ENCODE measurements at regions not wholly inside any gene's neighbourhood (a gene's known extent, or its start where the extent isn't known, plus 50 kb on each side); places are given as distances from the start of the nearest gene placed in this dataset.

DNA sequence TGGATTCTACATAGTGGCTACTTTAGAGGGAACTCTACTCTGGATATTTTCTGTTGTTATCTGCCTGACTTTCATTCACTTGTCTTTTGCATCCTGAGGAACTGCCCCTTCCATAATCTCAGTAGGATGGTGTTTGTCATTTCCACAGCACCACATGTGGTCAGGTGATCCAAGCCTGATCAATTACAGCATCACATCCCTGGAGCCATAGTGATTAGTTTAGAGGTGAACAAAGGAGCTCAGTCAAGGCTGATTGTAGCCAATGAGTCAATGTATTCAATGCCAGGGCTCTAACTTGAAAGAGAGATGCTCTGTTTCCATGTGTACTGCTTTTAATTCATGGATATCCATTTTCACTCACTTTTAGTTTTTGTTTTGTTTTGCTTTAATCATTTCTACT is 478.7 kb upstream of the ADAMTS9 start (continued):
- TF ChIP-seq, protein P1, sequence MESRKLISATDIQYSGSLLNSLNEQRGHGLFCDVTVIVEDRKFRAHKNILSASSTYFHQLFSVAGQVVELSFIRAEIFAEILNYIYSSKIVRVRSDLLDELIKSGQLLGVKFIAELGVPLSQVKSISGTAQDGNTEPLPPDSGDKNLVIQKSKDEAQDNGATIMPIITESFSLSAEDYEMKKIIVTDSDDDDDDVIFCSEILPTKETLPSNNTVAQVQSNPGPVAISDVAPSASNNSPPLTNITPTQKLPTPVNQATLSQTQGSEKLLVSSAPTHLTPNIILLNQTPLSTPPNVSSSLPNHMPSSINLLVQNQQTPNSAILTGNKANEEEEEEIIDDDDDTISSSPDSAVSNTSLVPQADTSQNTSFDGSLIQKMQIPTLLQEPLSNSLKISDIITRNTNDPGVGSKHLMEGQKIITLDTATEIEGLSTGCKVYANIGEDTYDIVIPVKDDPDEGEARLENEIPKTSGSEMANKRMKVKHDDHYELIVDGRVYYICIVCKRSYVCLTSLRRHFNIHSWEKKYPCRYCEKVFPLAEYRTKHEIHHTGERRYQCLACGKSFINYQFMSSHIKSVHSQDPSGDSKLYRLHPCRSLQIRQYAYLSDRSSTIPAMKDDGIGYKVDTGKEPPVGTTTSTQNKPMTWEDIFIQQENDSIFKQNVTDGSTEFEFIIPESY (IDR thresholded peaks at IDR 0.05; ENCODE audit: extremely low read depth, insufficient replicate concordance, low read length) = no peak
- no peak for TF ChIP-seq TCF7L2 (IDR thresholded peaks at IDR 0.05; ENCODE audit: borderline replicate concordance, extremely low read depth, insufficient read depth, insufficient read length)
- no peak for TF ChIP-seq FOSL1 (IDR thresholded peaks at IDR 0.05; ENCODE audit: low read depth)
- no peak for TF ChIP-seq JUND (IDR thresholded peaks at IDR 0.05)
- no peak for TF ChIP-seq ELF1 (IDR thresholded peaks at IDR 0.05; ENCODE audit: borderline replicate concordance, low read depth)
- TF ChIP-seq SIN3A (IDR thresholded peaks at IDR 0.05; ENCODE audit: low read depth) = no peak
- no peak for TF ChIP-seq ZNF274 (IDR thresholded peaks at IDR 0.05; ENCODE audit: low read depth, low read length)
- TF ChIP-seq ZFX (IDR thresholded peaks at IDR 0.05) = no peak
- TF ChIP-seq POLR2AphosphoS5 (IDR thresholded peaks at IDR 0.05; ENCODE audit: low read depth, low read length) = no peak
- TF ChIP-seq SP1 (IDR thresholded peaks at IDR 0.05; ENCODE audit: low read depth) = no peak

DNA sequence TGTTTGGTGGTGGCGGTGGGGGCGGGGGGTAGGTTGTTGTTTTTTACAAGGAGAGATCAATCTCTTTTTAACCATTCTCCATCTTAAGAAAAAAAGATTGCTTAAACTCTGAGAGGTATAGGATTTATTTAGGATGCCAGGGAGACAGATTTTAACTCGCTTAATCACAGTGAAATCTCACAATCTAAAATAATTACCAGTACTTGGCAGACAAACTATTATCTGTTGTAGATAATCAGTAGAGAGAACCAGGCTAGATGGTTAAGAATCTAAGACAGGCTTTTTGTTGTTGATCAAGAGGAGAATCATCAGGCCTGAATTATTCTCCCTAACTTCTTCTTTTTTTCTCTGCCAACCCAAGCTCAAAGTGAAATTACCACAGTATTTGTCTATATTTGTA is 470.2 kb upstream of the ADAMTS9 start:
- no peak for ATAC-seq
- Histone ChIP-seq H3K4me2 (ENCODE audit: low read length) (no peak overlapping the region), H3K79me2 (ENCODE audit: insufficient read depth, low read length) (no peaks in the 10 kb centered on the region), H2AFZ (ENCODE audit: low read depth, low read length, poor library complexity, severe bottlenecking) (no peak overlapping the region), H3K9me3 (ENCODE audit: control insufficient read depth in 1 of 2, insufficient read depth in 1 of 2, low read depth in 1 of 2, low read length in 2 of 2) (no peaks in the 10 kb centered on the region), H3K9ac (ENCODE audit: low read length) (no peak overlapping the region), H3K27me3 (ENCODE audit: insufficient read depth, low read length) (peaks cover 21% of the 10 kb centered on the region), H3K36me3 (ENCODE audit: control insufficient read depth in 1 of 2, insufficient read depth in 2 of 2, low read length in 2 of 2) (no peaks in the 10 kb centered on the region), H3K27ac (ENCODE audit: low read depth, low read length) (no peak overlapping the region), H3K4me1 (ENCODE audit: control insufficient read depth in 1 of 2, insufficient read depth in 2 of 2, low read length in 2 of 2) (no peaks in the 10 kb centered on the region), H4K20me1 (ENCODE audit: insufficient read depth) (no peaks in the 10 kb centered on the region), H3K4me3 (replicated peaks in 1 of 2; ENCODE audit: low read depth in 1 of 2, low read length in 2 of 2) (no peak overlapping the region), H3K9me2 (ENCODE audit: insufficient read depth) (no peaks in the 10 kb centered on the region; the same call in 1 of the 2 replicates)
- DNase-seq (ENCODE audit: low read depth, low spot score) = no peak
- ChIA-PET CTCF (no interaction called here), RAD21 (ENCODE audit: low non-redundant PET in 1 of 2, low total read pairs in 2 of 2, uncharacterized antibody in 2 of 2, unreplicated experiment in 2 of 2) (no interaction called here), POLR2A (no interaction called here)
- no peak for TF ChIP-seq EZH2 (IDR thresholded peaks at IDR 0.05)
- TF ChIP-seq, protein P2, sequence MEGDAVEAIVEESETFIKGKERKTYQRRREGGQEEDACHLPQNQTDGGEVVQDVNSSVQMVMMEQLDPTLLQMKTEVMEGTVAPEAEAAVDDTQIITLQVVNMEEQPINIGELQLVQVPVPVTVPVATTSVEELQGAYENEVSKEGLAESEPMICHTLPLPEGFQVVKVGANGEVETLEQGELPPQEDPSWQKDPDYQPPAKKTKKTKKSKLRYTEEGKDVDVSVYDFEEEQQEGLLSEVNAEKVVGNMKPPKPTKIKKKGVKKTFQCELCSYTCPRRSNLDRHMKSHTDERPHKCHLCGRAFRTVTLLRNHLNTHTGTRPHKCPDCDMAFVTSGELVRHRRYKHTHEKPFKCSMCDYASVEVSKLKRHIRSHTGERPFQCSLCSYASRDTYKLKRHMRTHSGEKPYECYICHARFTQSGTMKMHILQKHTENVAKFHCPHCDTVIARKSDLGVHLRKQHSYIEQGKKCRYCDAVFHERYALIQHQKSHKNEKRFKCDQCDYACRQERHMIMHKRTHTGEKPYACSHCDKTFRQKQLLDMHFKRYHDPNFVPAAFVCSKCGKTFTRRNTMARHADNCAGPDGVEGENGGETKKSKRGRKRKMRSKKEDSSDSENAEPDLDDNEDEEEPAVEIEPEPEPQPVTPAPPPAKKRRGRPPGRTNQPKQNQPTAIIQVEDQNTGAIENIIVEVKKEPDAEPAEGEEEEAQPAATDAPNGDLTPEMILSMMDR (IDR thresholded peaks at IDR 0.05 in 2 of 3, conservative IDR thresholded peaks at IDR 0.05 in 1 of 3; ENCODE audit: borderline replicate concordance in 1 of 3, insufficient read depth in 1 of 3, low read depth in 2 of 3, low read length in 2 of 3) = no peak
- TF ChIP-seq EGR1 (IDR thresholded peaks at IDR 0.05; ENCODE audit: low read depth) = no peak
- intact Hi-C loops (cut with micrococcal nuclease) = no loop called here
- no TSS peak for BruUV-seq (replicated peaks)
